ENCODE measurements at regions not wholly inside any gene's neighbourhood (a gene's known extent, or its start where the extent isn't known, plus 50 kb on each side); places are given as distances from the start of the nearest gene placed in this dataset.

GRCh38 chr3:73745526-73746191 is 120.9 kb upstream of the PDZRN3 start:
- FAIRE-seq: no peak
- DNase-seq (ENCODE audit: extremely low spot score, insufficient read length, low read depth): no peak

- no peak for DNase-seq (ENCODE audit: extremely low spot score, insufficient read length, low read depth)
- no peak for FAIRE-seq
These were observed 118.8 kb upstream of the PDZRN3 start for GRCh38 chr3:73743551-73743950.

GRCh38 chr3:73739791-73740453 is 115.2 kb upstream of the PDZRN3 start:
- DNase-seq (ENCODE audit: extremely low spot score, insufficient read length, low read depth) (no peak), FAIRE-seq (no peak)

- FAIRE-seq: no peak
- no peak for DNase-seq (ENCODE audit: extremely low spot score, insufficient read length, low read depth)
These were observed 114.0 kb upstream of the PDZRN3 start for GRCh38 chr3:73738711-73739110.

GRCh38 chr3:73734211-73735089 is 109.7 kb upstream of the PDZRN3 start:
- no peak for FAIRE-seq
- DNase-seq (ENCODE audit: extremely low spot score, insufficient read length, low read depth): no peak

DNA sequence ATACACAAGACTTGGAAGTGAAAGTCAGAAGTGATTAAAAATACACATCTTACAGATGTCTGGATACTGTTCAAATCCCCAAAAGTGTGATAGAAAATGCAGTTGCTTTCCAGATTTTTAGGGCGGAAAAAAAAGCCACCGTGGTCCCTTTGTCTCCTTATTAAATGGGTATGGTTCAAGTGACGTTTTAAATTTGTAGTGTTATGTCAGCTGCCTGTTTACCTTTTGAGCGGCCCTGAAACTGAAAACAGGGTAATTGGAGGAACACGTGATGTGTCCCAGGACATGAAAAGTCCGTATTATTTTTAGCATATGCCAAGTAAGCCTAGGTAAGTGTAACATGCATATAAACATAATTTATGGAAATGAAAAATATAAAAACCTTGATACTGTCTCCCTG is 109.0 kb upstream of the PDZRN3 start:
- FAIRE-seq (no peak), DNase-seq (ENCODE audit: extremely low spot score, insufficient read length, low read depth) (no peak)

GRCh38 chr3:73729969-73730440 is 105.3 kb upstream of the PDZRN3 start:
- DNase-seq (ENCODE audit: extremely low spot score, insufficient read length, low read depth): no peak
- no peak for FAIRE-seq

- FAIRE-seq: no peak
- DNase-seq (ENCODE audit: extremely low spot score, insufficient read length, low read depth): no peak
These were observed 103.1 kb upstream of the PDZRN3 start for GRCh38 chr3:73727854-73728253.

DNA sequence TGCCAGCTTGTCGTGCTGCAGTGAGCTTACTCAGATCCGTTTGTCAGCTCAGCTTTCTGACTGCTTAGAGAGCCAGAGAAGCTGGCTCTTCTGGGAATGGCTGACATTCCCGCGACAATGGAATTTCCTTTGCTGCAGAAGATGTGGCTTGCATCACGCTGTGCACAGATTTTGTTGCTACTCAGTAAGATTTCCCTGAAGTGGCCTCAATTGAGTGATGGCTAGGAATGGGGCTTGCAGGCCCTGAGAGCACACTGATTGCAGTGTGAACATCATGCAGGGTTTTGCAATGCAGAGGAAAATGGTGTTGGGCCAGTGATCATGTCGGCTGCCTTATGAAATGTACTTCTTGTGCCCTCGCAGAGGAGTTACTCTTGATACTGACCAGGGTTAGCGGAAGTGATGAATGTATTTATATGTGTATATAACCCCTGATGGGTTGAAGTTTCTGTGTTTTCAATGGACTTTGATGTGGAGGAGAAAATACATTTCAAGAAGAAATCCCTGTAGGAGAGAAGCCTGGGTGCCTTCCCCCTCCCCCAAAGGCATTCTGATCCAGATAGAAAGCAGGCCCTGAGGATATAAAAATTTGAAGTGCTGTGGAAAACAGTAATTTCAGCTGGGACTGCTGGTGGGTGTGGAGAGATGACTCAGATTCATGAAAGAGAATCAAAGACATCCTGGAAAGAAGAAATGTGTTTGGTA is 102.5 kb upstream of the PDZRN3 start:
- FAIRE-seq (no peak), DNase-seq (ENCODE audit: extremely low spot score, insufficient read length, low read depth) (no peak)

- FAIRE-seq (no peak), DNase-seq (ENCODE audit: extremely low spot score, insufficient read length, low read depth) (no peak)
These were observed 98.9 kb upstream of the PDZRN3 start for GRCh38 chr3:73723596-73723995.

- DNase-seq (ENCODE audit: extremely low spot score, insufficient read length, low read depth) (no peak), FAIRE-seq (no peak)
These were observed 95.1 kb upstream of the PDZRN3 start for GRCh38 chr3:73719861-73720260.

GRCh38 chr3:73719413-73719851 is 94.7 kb upstream of the PDZRN3 start:
- no peak for FAIRE-seq

DNA sequence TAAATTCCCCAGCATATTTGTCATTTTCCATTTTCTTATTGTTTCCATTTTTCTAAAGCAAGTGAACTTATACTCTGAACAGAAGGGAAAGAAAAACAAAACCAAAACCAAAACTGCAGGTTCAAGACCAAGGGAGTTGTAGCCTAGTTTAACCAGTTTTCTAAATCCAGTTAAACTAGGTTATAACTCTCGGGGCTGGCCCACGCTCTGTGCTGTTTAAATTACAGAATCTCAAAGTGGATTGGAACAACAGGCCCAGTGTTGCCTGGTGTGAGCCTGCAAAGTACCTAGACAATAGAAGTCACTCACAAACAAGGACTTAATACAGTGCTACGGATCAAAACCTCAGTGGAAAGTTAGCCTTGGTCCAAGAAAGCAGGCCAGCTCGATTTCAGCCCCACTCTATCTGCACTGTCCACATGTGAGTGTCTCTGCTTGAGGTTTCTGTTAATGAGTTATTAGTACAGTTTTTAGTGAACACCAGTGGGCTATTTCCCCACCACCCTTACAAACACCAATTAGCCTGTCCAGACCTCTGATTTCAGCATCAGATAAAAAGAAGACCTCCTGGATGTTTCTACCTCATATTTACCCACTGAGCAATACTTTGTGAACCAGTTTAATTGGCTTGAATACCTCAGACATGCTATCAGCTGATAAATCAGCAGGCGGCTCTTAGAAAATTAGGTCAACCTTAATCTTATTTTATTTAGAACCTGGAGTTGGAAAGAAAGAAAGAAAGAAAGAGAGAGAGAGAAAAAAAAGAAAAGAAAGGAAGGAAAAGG is 93.8 kb upstream of the PDZRN3 start:
- DNase-seq (ENCODE audit: extremely low spot score, insufficient read length, low read depth): no peak
- no peak for FAIRE-seq

More at GRCh38 chr3:73719413-73719851, 94.7 kb upstream of the PDZRN3 start:
- no peak for DNase-seq (ENCODE audit: extremely low spot score, insufficient read length, low read depth)

DNA sequence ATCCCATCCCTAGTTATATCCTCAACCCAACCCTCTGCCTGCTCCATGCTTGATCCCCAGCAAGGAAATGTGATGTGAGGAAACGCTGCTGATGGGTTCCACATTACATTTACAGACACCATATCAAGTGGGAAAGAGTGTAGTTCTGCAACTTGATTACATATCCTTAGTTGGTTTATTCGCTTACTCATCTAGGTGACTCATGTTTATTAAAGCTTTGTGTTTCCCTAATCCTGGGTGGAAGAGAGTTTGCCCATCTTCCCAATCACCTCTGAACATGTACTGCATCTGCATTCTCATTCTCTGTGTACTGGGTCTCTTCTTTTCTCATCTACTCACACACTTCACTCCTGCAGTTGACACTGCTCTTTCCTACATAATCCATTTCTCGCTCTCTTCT is 91.7 kb upstream of the PDZRN3 start:
- DNase-seq (ENCODE audit: extremely low spot score, insufficient read length, low read depth) (no peak), FAIRE-seq (no peak)

- FAIRE-seq (no peak), DNase-seq (ENCODE audit: extremely low spot score, insufficient read length, low read depth) (no peak)
These were observed 85.6 kb upstream of the PDZRN3 start for GRCh38 chr3:73710340-73710739.

DNA sequence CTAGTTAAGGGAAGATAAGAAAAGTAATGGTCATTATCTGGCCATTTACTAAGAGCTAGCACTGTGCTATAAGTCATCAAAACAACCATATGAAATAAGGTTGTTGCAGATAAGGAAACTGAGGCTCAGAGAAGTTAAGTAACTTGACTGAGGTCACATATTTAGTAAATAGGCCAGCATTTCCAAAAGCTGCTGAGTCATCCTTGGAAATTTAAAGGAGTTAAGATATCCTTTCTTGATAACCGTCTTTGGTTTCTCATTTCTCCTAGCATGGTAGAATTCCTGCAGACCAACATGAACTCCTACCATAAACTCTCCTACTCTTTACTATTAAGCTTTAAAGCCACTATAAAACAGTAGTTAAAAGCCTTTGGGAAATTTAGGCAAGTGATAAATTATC is 85.0 kb upstream of the PDZRN3 start:
- no peak for FAIRE-seq

GRCh38 chr3:73708956-73709355 is 84.2 kb upstream of the PDZRN3 start:
- FAIRE-seq (no peak), DNase-seq (ENCODE audit: extremely low spot score, insufficient read length, low read depth) (no peak)

More for the DNA sequence above, 85.0 kb upstream of the PDZRN3 start:
- no peak for DNase-seq (ENCODE audit: extremely low spot score, insufficient read length, low read depth)

GRCh38 chr3:73707772-73708171 is 83.0 kb upstream of the PDZRN3 start:
- DNase-seq (ENCODE audit: extremely low spot score, insufficient read length, low read depth): no peak
- no peak for FAIRE-seq

GRCh38 chr3:73706771-73707170 is 82.0 kb upstream of the PDZRN3 start:
- no peak for DNase-seq (ENCODE audit: extremely low spot score, insufficient read length, low read depth)
- FAIRE-seq: no peak
